ENCODE measurements at regions not wholly inside any gene's neighbourhood (a gene's known extent, or its start where the extent isn't known, plus 50 kb on each side); places are given as distances from the start of the nearest gene placed in this dataset.

DNA sequence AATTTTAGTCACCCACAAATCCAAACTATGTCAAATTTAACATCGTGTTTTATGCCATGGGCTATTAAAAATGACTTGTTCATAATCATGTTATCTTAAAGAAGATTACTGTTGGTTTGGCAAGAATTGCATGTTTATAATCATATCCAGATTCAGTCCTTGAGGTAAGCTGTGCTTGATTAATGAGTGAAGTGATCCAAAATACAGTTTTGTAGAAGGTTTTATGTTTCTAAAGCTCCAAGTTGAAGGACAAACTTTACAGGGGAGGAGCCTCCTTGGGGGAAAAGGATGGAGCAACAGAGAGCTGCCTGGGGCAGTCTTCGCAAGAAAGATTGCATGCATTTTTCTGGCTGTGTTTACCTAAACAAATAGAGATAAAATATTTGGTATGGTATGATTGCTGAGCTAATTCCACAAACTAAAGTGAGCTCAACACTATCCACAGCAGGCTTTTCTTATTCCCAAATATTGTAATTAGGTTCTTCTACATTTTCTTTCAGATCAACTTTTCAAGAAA, 189.5 kb upstream of the TYRP1 start:
- ATAC-seq = no peak
- H3K9me3 ChIP-seq = no peaks in the 10 kb centered on the region
- no peak overlapping the region for H3K4me3 ChIP-seq
- peaks cover 0 to 5% (median 0%) of the 10 kb centered on the region in 3 donors for H3K4me1 ChIP-seq
- no peaks in the 10 kb centered on the region for H3K36me3 ChIP-seq
- H3K27ac ChIP-seq = no peak overlapping the region
- H3K27me3 ChIP-seq = no peaks in the 10 kb centered on the region
- 6 to 17% methylated on average over 2 of the region's 2 CpGs for WGBS, 2 donors (ENCODE audit: low coverage in 1 of 2)
- TF ChIP-seq, protein P1, sequence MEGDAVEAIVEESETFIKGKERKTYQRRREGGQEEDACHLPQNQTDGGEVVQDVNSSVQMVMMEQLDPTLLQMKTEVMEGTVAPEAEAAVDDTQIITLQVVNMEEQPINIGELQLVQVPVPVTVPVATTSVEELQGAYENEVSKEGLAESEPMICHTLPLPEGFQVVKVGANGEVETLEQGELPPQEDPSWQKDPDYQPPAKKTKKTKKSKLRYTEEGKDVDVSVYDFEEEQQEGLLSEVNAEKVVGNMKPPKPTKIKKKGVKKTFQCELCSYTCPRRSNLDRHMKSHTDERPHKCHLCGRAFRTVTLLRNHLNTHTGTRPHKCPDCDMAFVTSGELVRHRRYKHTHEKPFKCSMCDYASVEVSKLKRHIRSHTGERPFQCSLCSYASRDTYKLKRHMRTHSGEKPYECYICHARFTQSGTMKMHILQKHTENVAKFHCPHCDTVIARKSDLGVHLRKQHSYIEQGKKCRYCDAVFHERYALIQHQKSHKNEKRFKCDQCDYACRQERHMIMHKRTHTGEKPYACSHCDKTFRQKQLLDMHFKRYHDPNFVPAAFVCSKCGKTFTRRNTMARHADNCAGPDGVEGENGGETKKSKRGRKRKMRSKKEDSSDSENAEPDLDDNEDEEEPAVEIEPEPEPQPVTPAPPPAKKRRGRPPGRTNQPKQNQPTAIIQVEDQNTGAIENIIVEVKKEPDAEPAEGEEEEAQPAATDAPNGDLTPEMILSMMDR (IDR thresholded peaks at IDR 0.05) = no peak
- TF ChIP-seq POLR2A (IDR thresholded peaks at IDR 0.05) = no peak
- no peak for TF ChIP-seq EP300 (IDR thresholded peaks at IDR 0.05)
- TF ChIP-seq POLR2AphosphoS5 (IDR thresholded peaks at IDR 0.05) = no peak

DNA sequence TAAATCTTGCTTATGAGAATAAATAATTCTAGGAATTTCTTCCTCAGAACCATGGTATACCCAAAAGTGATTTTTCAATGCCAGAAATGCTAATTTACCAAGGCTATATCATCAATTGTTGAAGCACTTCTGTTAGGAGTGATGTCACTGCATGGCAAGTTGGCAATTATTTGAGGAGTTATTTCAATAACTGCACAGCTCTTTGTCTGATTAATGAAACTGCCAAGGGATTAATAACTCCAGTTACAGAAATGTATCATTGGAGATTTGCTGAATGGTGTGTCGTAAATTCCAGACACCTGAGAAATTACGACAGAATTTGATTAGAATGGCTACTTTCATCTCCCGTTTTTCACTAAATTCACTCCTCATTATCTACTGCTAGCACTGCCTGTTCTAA, 182.6 kb upstream of the TYRP1 start:
- H3K27me3 ChIP-seq = no peaks in the 10 kb centered on the region
- H3K36me3 ChIP-seq = no peaks in the 10 kb centered on the region
- H3K9me3 ChIP-seq = no peaks in the 10 kb centered on the region
- no peak for TF ChIP-seq EP300 (IDR thresholded peaks at IDR 0.05)
- no peak for TF ChIP-seq POLR2A (IDR thresholded peaks at IDR 0.05)
- TF ChIP-seq POLR2AphosphoS5 (IDR thresholded peaks at IDR 0.05) = no peak
- TF ChIP-seq, protein P1 (IDR thresholded peaks at IDR 0.05) = no peak
- no peak for ATAC-seq
- no peak overlapping the region for H3K27ac ChIP-seq
- 9 to 43% methylated on average over 3 of the region's 3 CpGs for WGBS, 2 donors (ENCODE audit: low coverage in 1 of 2)
- H3K4me1 ChIP-seq = no peaks in the 10 kb centered on the region
- H3K4me3 ChIP-seq = no peak overlapping the region

DNA sequence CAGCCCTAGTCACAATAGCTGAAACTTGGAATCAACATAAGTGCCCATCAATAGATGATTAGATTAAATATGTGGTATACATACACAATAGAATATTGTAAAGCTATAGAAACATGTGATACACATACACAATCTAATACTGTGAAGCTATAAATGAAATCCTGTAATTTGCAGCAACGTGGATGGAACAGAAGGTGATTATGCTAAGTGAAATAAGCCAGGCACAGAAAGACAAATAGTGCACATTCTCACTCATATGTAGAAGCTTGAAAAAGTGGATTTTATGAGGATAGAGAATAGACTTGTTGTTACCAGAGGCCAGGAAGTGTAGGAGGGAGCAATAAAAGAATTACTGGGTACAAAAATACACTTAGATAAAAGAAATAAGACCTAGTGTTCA, 181.5 kb upstream of the TYRP1 start:
- Histone ChIP-seq H3K4me1 (no peaks in the 10 kb centered on the region), H3K9me3 (no peaks in the 10 kb centered on the region), H3K4me3 (no peak overlapping the region), H3K27me3 (no peaks in the 10 kb centered on the region), H3K36me3 (no peaks in the 10 kb centered on the region), H3K27ac (no peak overlapping the region)
- TF ChIP-seq POLR2AphosphoS5 (IDR thresholded peaks at IDR 0.05) = no peak
- TF ChIP-seq, protein P1 (IDR thresholded peaks at IDR 0.05) = no peak
- no peak for TF ChIP-seq EP300 (IDR thresholded peaks at IDR 0.05)
- TF ChIP-seq POLR2A (IDR thresholded peaks at IDR 0.05) = no peak
- ATAC-seq = no peak
- WGBS, 2 donors (ENCODE audit: low coverage in 1 of 2) = 13 to 33% methylated on average over 1 of the region's 1 CpG

DNA sequence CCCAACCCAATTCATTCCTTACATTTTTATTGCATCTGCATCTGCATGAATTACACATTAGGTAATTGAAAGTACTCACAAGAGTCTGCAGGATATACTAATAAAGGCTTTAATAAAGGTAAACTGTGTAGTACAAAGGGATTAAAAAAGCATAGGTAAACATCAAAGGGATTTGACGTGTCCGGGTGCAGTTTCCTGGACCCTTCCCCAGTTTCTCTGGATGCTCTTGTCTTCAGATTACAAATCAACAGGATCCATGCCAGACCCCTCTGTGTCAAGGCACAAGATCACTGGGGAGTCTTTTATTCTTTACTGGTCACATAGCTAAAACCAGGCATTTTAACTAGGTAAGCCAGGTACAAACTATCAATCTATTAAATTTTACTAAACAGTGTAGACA, 177.2 kb upstream of the TYRP1 start:
- Histone ChIP-seq H3K4me3 (no peak overlapping the region), H3K4me1 (no peaks in the 10 kb centered on the region), H3K27ac (no peak overlapping the region), H3K27me3 (no peaks in the 10 kb centered on the region), H3K9me3 (no peaks in the 10 kb centered on the region), H3K36me3 (no peaks in the 10 kb centered on the region)
- no peak for ATAC-seq
- TF ChIP-seq EP300 (IDR thresholded peaks at IDR 0.05) (no peak), POLR2AphosphoS5 (IDR thresholded peaks at IDR 0.05) (no peak), POLR2A (IDR thresholded peaks at IDR 0.05) (no peak)
- TF ChIP-seq, protein P1 (IDR thresholded peaks at IDR 0.05) = no peak
- 24 to 25% methylated on average over 2 of the region's 2 CpGs for WGBS, 2 donors (ENCODE audit: low coverage in 1 of 2)

DNA sequence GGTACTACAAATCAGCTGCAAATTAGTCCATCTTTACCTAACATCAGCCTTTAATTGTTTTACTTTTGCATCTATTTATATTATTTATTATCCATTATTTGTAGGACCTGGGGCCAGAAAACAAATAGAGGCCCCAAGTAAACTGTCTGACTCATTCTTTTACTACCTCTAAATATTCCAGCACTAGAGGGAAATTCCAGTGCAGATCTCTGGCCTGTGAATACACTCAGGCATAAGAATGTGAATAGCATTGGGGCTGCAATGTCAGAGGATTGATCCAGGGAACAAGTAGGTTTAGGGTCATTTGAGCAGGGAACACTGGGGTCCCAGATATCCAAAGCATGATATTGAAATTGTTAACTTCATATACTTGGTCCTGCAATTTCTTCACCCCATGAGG, 176.6 kb upstream of the TYRP1 start:
- no peak for ATAC-seq
- no peak overlapping the region for H3K4me3 ChIP-seq
- no peaks in the 10 kb centered on the region for H3K27me3 ChIP-seq
- H3K4me1 ChIP-seq = no peaks in the 10 kb centered on the region
- no peak overlapping the region for H3K27ac ChIP-seq
- no peak for TF ChIP-seq POLR2AphosphoS5 (IDR thresholded peaks at IDR 0.05)
- TF ChIP-seq, protein P1 (IDR thresholded peaks at IDR 0.05) = no peak
- no peak for TF ChIP-seq EP300 (IDR thresholded peaks at IDR 0.05)
- TF ChIP-seq POLR2A (IDR thresholded peaks at IDR 0.05) = no peak
- H3K9me3 ChIP-seq = no peaks in the 10 kb centered on the region
- no peaks in the 10 kb centered on the region for H3K36me3 ChIP-seq

Measured in gastroesophageal sphincter (tissue), 4 donors.